ENCODE measurements at regions not wholly inside any gene's neighbourhood (a gene's known extent, or its start where the extent isn't known, plus 50 kb on each side); places are given as distances from the start of the nearest gene placed in this dataset.

DNA sequence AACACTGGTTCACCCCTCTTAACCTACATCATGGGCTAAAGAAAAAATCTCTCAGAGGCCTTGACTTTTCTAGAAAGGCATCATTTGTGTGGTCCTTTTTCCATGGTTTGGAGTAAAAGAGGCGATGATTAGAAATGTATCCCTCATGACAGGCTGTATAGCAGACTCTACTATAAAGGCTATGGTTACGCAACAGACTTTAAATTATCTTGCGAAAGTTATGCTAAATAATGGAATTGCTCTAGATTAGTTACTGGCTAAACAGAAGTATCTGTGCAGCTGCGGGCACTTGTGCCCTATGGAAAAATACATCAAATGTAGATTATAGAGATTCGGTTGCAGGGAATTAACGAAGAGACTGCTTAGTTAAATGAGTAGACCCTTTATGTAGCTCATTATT is 101.6 kb downstream of the TMEM47 start:
- TF ChIP-seq, protein P1, sequence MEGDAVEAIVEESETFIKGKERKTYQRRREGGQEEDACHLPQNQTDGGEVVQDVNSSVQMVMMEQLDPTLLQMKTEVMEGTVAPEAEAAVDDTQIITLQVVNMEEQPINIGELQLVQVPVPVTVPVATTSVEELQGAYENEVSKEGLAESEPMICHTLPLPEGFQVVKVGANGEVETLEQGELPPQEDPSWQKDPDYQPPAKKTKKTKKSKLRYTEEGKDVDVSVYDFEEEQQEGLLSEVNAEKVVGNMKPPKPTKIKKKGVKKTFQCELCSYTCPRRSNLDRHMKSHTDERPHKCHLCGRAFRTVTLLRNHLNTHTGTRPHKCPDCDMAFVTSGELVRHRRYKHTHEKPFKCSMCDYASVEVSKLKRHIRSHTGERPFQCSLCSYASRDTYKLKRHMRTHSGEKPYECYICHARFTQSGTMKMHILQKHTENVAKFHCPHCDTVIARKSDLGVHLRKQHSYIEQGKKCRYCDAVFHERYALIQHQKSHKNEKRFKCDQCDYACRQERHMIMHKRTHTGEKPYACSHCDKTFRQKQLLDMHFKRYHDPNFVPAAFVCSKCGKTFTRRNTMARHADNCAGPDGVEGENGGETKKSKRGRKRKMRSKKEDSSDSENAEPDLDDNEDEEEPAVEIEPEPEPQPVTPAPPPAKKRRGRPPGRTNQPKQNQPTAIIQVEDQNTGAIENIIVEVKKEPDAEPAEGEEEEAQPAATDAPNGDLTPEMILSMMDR (conservative IDR thresholded peaks at IDR 0.05): no peak
- no peak overlapping the region for H3K27ac ChIP-seq

DNA sequence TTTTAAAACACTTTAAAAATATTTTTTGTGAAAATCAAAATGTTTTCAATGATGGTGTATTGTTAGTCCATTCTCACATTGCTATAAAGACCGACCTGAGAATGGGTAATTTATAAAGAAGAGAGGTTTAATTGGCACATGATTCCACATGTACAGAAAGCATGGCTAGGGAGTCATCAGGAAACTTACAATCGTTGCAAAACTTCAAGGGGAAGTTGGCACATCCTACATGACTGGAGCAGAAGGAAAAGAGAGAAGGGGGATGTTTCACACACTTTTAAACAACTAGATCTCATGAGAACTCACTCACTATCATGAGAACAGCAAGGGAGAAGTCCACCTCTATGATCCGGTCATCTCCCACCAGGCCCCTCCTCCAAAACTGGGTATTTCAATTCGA is 110.7 kb downstream of the TMEM47 start:
- H3K27ac ChIP-seq: no peak overlapping the region
- TF ChIP-seq, protein P1 (conservative IDR thresholded peaks at IDR 0.05): no peak

DNA sequence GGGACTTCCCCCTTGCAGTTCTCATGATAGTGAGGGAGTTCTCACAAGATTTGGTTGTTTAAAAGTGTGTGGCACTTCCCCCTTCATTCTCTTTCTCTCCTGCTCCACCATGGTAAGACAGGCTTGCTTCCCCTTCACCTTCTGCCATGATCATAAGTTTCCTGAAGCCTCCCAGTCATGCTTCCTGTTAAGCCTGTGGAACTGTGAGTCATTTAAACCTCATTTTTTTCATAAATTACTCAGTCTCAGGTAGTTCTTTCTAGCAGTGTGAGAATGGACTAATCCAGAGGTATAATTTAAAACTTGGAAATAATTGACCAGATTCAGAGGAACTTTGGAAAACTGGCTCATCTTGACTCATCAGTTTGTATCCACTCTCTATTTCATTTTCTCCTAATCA is 129.0 kb downstream of the TMEM47 start:
- no peak overlapping the region for H3K27ac ChIP-seq
- TF ChIP-seq, protein P1 (conservative IDR thresholded peaks at IDR 0.05): no peak

DNA sequence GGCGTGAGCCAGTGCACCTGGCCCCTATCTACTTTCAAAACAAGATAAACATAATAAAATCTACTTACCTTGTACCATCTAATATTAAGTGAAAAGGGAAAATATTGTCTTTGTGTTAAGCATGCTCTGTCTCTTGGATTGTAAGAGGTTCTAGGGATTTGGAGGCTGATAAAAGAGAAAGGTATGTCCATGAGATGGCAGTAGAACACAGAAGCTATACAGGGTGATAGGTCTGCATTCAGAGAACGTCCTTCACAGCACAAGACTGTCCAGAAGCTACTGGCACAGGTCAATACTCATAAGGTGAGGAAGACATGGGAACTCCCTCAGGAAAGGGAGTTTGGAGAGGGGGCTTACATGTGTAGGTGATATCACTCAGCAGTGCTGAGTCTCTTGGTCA is 135.5 kb downstream of the TMEM47 start:
- TF ChIP-seq, protein P1 (conservative IDR thresholded peaks at IDR 0.05): peak; percentile 37; the same call in 1 of the 2 replicates
- H3K27ac ChIP-seq: no peak overlapping the region

DNA sequence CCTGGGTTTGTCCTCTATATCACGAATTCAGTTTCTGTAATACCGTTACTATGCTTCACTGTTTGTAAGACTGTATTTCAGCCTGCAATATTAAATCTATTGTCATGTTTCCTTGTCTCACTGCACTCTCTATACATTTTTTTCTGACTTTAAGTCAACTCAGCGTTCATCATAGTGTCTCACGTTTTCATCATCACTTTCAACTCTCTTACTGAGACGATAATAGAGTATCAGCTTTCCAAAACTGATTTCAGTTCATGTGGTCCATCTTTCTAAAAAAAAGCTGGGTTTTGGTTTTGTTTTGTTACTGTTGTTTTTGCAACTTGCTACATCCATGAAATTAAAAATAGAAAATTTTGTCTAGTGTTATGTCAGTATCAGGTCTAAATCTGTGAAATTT is 147.7 kb downstream of the TMEM47 start:
- no peak overlapping the region for H3K27ac ChIP-seq
- TF ChIP-seq, protein P1 (conservative IDR thresholded peaks at IDR 0.05): no peak

DNA sequence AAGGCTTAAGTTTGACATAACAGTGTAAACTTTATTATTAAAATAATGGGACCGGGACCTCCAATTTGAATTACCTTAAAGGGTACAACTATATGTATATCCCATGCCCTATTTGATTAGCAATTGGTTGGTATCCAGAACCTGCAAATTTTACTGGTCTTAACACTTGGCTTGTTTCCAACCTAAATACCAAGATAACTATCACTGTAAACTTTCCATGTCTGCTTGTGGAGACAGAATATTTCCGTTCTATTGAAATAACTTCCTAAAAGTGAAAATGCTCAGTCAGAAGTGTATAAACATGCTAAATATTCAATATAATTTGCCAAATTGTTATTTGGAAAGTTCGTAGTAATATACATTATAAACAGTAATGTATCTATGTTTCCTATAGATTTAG is 154.0 kb downstream of the TMEM47 start:
- TF ChIP-seq, protein P1 (conservative IDR thresholded peaks at IDR 0.05): no peak

DNA sequence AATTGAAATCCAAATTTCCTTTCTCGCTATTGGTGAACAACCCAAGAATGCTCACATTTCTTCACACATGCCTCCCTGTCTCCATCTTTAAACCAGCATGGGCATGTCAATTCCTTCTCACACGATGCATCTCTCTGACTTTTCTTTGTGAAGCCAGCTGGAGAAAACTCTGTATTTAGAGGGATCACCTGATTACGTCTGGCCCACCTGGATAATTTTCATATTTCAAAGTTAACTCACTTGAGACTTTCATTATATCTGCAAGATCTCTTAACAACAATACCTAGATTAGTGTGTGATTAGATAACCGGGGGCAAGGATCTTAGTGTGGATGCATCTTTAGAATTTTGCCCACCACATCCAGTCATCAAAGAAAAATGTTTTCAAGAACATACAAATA is 164.0 kb downstream of the TMEM47 start:
- TF ChIP-seq, protein P1 (conservative IDR thresholded peaks at IDR 0.05): no peak

More for the DNA sequence above, 154.0 kb downstream of the TMEM47 start:
- H3K27ac ChIP-seq: no peak overlapping the region

DNA sequence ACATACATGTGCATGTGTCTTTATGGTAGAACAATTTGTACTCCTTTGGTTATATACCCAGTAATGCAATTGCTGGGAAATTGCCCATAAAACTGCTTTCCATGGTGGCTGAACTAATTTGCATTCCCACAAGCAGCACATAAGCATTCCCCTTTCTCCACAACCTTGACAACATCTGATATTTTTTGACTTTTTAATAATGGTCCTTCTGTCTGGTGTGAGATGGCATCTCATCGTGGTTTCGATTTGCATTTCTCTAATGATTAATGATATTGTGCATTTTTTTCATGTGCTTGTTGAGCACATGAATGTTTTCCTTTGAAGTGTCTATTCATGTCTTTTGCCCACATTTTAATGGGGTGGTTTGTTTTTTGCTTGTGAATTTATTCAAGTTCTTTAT is 166.0 kb downstream of the TMEM47 start:
- no peak overlapping the region for H3K27ac ChIP-seq
- TF ChIP-seq, protein P1 (conservative IDR thresholded peaks at IDR 0.05): no peak

More for the DNA sequence above, 164.0 kb downstream of the TMEM47 start:
- no peak overlapping the region for H3K27ac ChIP-seq

Data from VCaP (cell line).